HG03521 (cell line): ENCODE measurements at regions not wholly inside any gene's neighbourhood (a gene's known extent, or its start where the extent isn't known, plus 50 kb on each side); places are given as distances from the start of the nearest gene placed in this dataset.
"Not testable (repeated sequence)": the region's sequence is repeated elsewhere in the genome, so short reads cannot be mapped to it uniquely, and the experiment has no call there.

ENCODE experiments used
- ATAC-seq: cut with Tn5 transposase; IDR thresholded peaks from one replicate; pipeline ENCODE4 v1.9.1; 2021; ENCODE audit warnings: mild to moderate bottlenecking, moderate library complexity; ENCODE audit not compliant: unreplicated experiment

GRCh38 chr10:53107711-53108110, 335.1 kb upstream of the MBL2 start:
- no peak for ATAC-seq

GRCh38 chr10:53102424-53102823, 329.8 kb upstream of the MBL2 start:
- ATAC-seq: no peak

GRCh38 chr10:53093878-53094277, 321.3 kb upstream of the MBL2 start:
- ATAC-seq: no peak

- ATAC-seq: no peak
Observed at GRCh38 chr10:53091574-53091973, 319.0 kb upstream of the MBL2 start.

- ATAC-seq: no peak
Observed at GRCh38 chr10:53088961-53089360, 316.4 kb upstream of the MBL2 start.

- no peak for ATAC-seq
Observed at GRCh38 chr10:53079283-53079682, 306.7 kb upstream of the MBL2 start.

GRCh38 chr10:53076948-53077347, 304.4 kb upstream of the MBL2 start:
- no peak for ATAC-seq

- ATAC-seq: no peak
Observed at GRCh38 chr10:53075469-53075868, 302.9 kb upstream of the MBL2 start.

GRCh38 chr10:53072144-53072543, 299.6 kb upstream of the MBL2 start:
- ATAC-seq: no peak

GRCh38 chr10:53071505-53072125, 299.0 kb upstream of the MBL2 start:
- no peak for ATAC-seq

- no peak for ATAC-seq
Observed at GRCh38 chr10:53069013-53069412, 296.4 kb upstream of the MBL2 start.

GRCh38 chr10:53064614-53065013, 292.0 kb upstream of the MBL2 start:
- no peak for ATAC-seq

- no peak for ATAC-seq
Observed at GRCh38 chr10:53063805-53064204, 291.2 kb upstream of the MBL2 start.

- no peak for ATAC-seq
Observed at GRCh38 chr10:53052521-53053164, 280.1 kb upstream of the MBL2 start.

GRCh38 chr10:53045315-53045714, 272.7 kb upstream of the MBL2 start:
- no peak for ATAC-seq

GRCh38 chr10:53035823-53036222, 263.2 kb upstream of the MBL2 start:
- ATAC-seq: not testable (repeated sequence)

- ATAC-seq: no peak
Observed at GRCh38 chr10:53033396-53033795, 260.8 kb upstream of the MBL2 start.

- ATAC-seq: not testable (repeated sequence)
Observed at GRCh38 chr10:53029872-53030849, 257.6 kb upstream of the MBL2 start.

- ATAC-seq: no peak
Observed at GRCh38 chr10:53029449-53029848, 256.9 kb upstream of the MBL2 start.

- ATAC-seq: not testable (repeated sequence)
Observed at GRCh38 chr10:53025765-53026164, 253.2 kb upstream of the MBL2 start.

- no peak for ATAC-seq
Observed at GRCh38 chr10:53025172-53025711, 252.7 kb upstream of the MBL2 start.
